Esophagus squamous epithelium (tissue), 5 donors: ENCODE measurements at regions not wholly inside any gene's neighbourhood (a gene's known extent, or its start where the extent isn't known, plus 50 kb on each side); places are given as distances from the start of the nearest gene placed in this dataset.

Experiments
- DNase-seq: peaks from one replicate; lab custom pipeline; 2025; lab: John Stamatoyannopoulos, UW
- H3K27ac ChIP-seq, 4 donors: fragments of 200-600 bp; sonication (generic); one replicate each; pipeline ENCODE4 v1.5.1; 2016 to 2019; ENCODE audit warnings: mild to moderate bottlenecking in 1 of 4
- H3K27me3 ChIP-seq, 4 donors: fragments of 200-600 bp; sonication (generic); 1 replicate in 3 of 4; 2 replicates in 1 of 4; pipeline versions ENCODE4 v1.5.1 to v1.6.0; 2017 to 2021; ENCODE audit warnings: antibody characterized with exemption in 1 of 4
- H3K36me3 ChIP-seq, 3 donors: fragments of 200-600 bp; sonication (generic); one replicate each; pipeline ENCODE4 v1.5.1; 2016 to 2019
- H3K4me1 ChIP-seq, 3 donors: fragments of 200-600 bp; sonication (generic); one replicate each; pipeline ENCODE4 v1.5.1; 2017 to 2019
- H3K4me3 ChIP-seq, 4 donors: fragments of 200-600 bp; sonication (generic); 1 replicate in 3 of 4; 2 replicates in 1 of 4; pipeline ENCODE4 v1.5.1; 2016 to 2019; ENCODE audit warnings: mild to moderate bottlenecking in 2 of 4, moderate library complexity in 1 of 4
- H3K9me3 ChIP-seq, 3 donors: fragments of 200-600 bp; sonication (generic); one replicate each; pipeline ENCODE4 v1.5.1; 2016 to 2019
- CTCF ChIP-seq, 6 experiments: fragments of 450-650 bp in 4 of 6; fragments of 200-600 bp in 2 of 6; sonication (generic) in 2 of 6; IDR thresholded peaks; one replicate each; pipeline ENCODE4 v1.5.1; 2016 to 2019; ENCODE audit warnings: antibody characterized with exemption in 6 of 6, mild to moderate bottlenecking in 4 of 6, moderate library complexity in 4 of 6
- POLR2A ChIP-seq, 4 donors: fragments of 450-650 bp; IDR thresholded peaks; one replicate each; pipeline ENCODE4 v1.6.1; 2017; ENCODE audit warnings: antibody characterized with exemption in 4 of 4, mild to moderate bottlenecking in 4 of 4, moderate library complexity in 3 of 4
- WGBS, 2 donors: methylation state at CpG; one replicate each; pipeline ENCODE4 v1.1.5; 2018; 5-methylcytosine and 5-hydroxymethylcytosine counted together
- intact Hi-C: fragments of 100-400 bp; cut with DNase I; formaldehyde crosslinking; loops from one replicate; pipeline ENCODE4 v1.15.0; 2022
- donor health status: DM: yes; HTN: yes; CAD: no.

GRCh38 chr16:55192734-55193133 lies 131.3 kb upstream of the IRX6 start:
- no peaks in the 10 kb centered on the region for H3K4me1 ChIP-seq
- H3K4me3 ChIP-seq, result no peak overlapping the region
- H3K27me3 ChIP-seq, result peaks cover 0 to 18% (median 0%) of the 10 kb centered on the region in 4 donors
- H3K27ac ChIP-seq, result no peak overlapping the region
- TF ChIP-seq CTCF (IDR thresholded peaks at IDR 0.05) (no peak), POLR2A (IDR thresholded peaks at IDR 0.05) (no peak)
- no peak for DNase-seq
- H3K9me3 ChIP-seq, result peaks cover 0 to 7% (median 0%) of the 10 kb centered on the region in 3 donors
- intact Hi-C loops, result no loop called here
- no peaks in the 10 kb centered on the region for H3K36me3 ChIP-seq

GRCh38 chr16:55203570-55203969 lies 120.4 kb upstream of the IRX6 start:
- Histone ChIP-seq H3K36me3 (no peaks in the 10 kb centered on the region), H3K4me1 (no peaks in the 10 kb centered on the region), H3K4me3 (no peak overlapping the region), H3K27me3 (peaks cover 0 to 4% (median 0%) of the 10 kb centered on the region in 4 donors), H3K27ac (no peak overlapping the region), H3K9me3 (no peaks in the 10 kb centered on the region)
- DNase-seq, result no peak
- TF ChIP-seq CTCF (IDR thresholded peaks at IDR 0.05) (no peak), POLR2A (IDR thresholded peaks at IDR 0.05) (no peak)
- WGBS, 2 donors, result 71 to 77% methylated on average over 9 of the region's 9 CpGs
- intact Hi-C loops, result no loop called here

GRCh38 chr16:55204069-55204468 lies 119.9 kb upstream of the IRX6 start:
- Histone ChIP-seq H3K27me3 (peaks cover 0 to 4% (median 0%) of the 10 kb centered on the region in 4 donors), H3K4me1 (no peaks in the 10 kb centered on the region), H3K27ac (no peak overlapping the region), H3K36me3 (no peaks in the 10 kb centered on the region), H3K4me3 (no peak overlapping the region), H3K9me3 (no peaks in the 10 kb centered on the region)
- WGBS, 2 donors, result 57 to 62% methylated on average over 1 of the region's 1 CpG
- TF ChIP-seq POLR2A (IDR thresholded peaks at IDR 0.05) (no peak), CTCF (IDR thresholded peaks at IDR 0.05) (no peak)
- intact Hi-C loops, result no loop called here
- DNase-seq, result no peak

- Histone ChIP-seq H3K4me1 (no peaks in the 10 kb centered on the region), H3K9me3 (no peaks in the 10 kb centered on the region), H3K36me3 (no peaks in the 10 kb centered on the region), H3K4me3 (no peak overlapping the region), H3K27me3 (peaks cover 0 to 4% (median 0%) of the 10 kb centered on the region in 4 donors), H3K27ac (no peak overlapping the region)
- DNase-seq, result no peak
- intact Hi-C loops, result no loop called here
- 60 to 80% methylated on average over 2 of the region's 2 CpGs for WGBS, 2 donors
- no peak for TF ChIP-seq POLR2A (IDR thresholded peaks at IDR 0.05)
- TF ChIP-seq CTCF (IDR thresholded peaks at IDR 0.05), result no peak
Measured at GRCh38 chr16:55204923-55205322, 119.1 kb upstream of the IRX6 start.

- intact Hi-C loops, result no loop called here
- no peak overlapping the region for H3K4me3 ChIP-seq
- H3K4me1 ChIP-seq, result no peaks in the 10 kb centered on the region
- 59 to 74% methylated on average over 4 to 5 of the region's 7 CpGs for WGBS, 2 donors
- no peak overlapping the region for H3K27ac ChIP-seq
- no peak for TF ChIP-seq CTCF (IDR thresholded peaks at IDR 0.05)
- no peak for TF ChIP-seq POLR2A (IDR thresholded peaks at IDR 0.05)
- H3K9me3 ChIP-seq, result no peaks in the 10 kb centered on the region
- no peak for DNase-seq
- H3K27me3 ChIP-seq, result peaks cover 0 to 4% (median 0%) of the 10 kb centered on the region in 4 donors
- no peaks in the 10 kb centered on the region for H3K36me3 ChIP-seq
Measured at GRCh38 chr16:55207693-55208428, 116.1 kb upstream of the IRX6 start.
